ENCODE measurements at regions not wholly inside any gene's neighbourhood (a gene's known extent, or its start where the extent isn't known, plus 50 kb on each side); places are given as distances from the start of the nearest gene placed in this dataset.

DNA sequence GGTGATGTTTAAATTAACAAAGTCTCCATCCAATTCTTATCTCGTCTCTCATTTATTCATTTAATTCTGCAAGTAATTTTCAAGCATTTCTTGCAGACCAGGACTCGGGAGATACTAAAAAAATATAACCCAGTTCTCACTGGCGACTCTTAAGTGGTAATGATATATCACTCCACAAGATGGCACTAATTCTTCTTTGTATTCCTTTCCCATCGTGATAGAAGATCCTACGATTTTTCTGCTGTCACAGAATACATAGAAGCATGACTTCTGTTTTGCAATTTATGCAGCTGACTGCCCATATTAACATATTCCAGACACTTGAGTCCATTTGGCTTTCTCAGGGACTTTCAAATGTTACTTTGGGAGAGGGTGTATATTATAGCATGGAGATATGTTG lies 64.0 kb upstream of the FGF13 start:
- TF ChIP-seq CTCF (IDR thresholded peaks at IDR 0.05) (peak in 5 of 7 experiments; percentile 13 to 40 (median 32)), POLR2A (IDR thresholded peaks at IDR 0.05) (no peak)
